CD4-positive, alpha-beta T cell treated with Interleukin-4 for 1 hour (primary cell): ENCODE measurements at regions not wholly inside any gene's neighbourhood (a gene's known extent, or its start where the extent isn't known, plus 50 kb on each side); places are given as distances from the start of the nearest gene placed in this dataset.
"Not testable (repeated sequence)": the region's sequence is repeated elsewhere in the genome, so short reads cannot be mapped to it uniquely, and the experiment has no call there.

Experiments used
- DNase-seq, 2 donors: peaks; one replicate each; pipeline ENCODE4 v3.0.0-alpha.2; 2020 to 2022

DNA sequence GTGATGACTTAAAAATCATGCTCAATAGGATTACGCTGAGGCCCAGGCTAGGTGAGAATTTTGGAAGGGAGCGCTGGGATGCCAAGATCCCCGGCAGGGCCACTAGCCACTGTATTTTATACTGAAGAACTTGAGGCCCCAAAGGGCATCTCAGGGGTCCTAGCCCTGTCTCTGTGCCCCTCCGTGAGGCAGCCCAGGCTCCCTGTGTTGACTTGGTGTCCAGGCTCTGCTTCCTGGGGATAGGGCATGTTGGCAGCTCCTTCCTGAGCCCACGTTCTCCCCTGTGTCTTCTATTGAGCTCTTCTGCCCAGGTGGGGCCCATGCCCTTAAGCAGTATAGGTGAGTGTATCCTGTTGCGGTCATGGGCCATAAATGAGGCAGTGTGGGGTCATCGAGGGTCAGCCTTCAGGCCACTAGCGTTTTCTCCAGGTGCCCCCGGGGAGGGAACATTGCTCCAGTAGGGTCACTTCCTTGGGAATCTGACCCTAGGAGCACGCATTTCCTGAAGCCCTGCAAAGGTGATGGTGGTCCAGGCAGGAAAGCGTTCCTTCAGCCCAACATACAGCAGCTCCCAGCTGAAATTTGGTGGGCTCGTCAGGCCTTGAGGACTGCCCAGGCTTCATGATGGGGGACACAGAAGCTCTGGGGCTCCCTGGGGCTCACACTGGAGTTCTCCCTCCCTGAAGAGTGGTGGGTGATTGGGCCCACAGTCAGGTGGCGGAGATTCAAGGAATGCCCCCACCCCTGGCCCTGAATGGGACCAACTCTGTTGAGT is 189.4 kb downstream of the UBE3A start:
- DNase-seq: no peak

DNA sequence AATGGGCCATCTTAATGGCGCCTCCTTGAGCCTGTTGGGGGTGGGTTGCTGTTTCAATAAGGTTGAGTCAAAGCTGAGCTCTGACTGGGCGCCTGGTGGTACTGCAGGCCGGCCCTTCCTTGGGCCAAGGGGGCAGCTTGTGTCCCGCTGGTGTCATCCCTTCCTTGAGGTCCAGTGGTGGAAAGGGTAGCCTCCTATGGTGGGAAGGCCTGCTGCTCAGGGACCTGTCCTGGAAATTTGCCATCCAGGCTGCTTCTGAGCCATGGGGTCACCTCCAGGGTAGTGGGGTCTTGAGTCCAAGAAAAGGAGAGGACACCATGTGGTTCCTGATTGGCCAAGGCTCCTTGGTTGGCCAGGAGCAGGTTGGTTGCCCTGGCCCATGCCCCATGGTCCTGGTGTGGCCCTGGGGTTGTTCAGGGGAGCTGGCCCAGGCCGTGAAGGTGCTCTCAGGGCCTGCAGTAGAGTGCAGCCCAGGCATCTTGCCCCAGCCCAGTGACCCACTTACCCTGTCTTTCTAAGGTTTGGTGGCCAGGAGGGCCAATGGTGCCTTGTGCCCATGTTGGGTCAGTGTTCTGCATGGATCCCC is 188.7 kb downstream of the UBE3A start:
- DNase-seq: no peak

DNA sequence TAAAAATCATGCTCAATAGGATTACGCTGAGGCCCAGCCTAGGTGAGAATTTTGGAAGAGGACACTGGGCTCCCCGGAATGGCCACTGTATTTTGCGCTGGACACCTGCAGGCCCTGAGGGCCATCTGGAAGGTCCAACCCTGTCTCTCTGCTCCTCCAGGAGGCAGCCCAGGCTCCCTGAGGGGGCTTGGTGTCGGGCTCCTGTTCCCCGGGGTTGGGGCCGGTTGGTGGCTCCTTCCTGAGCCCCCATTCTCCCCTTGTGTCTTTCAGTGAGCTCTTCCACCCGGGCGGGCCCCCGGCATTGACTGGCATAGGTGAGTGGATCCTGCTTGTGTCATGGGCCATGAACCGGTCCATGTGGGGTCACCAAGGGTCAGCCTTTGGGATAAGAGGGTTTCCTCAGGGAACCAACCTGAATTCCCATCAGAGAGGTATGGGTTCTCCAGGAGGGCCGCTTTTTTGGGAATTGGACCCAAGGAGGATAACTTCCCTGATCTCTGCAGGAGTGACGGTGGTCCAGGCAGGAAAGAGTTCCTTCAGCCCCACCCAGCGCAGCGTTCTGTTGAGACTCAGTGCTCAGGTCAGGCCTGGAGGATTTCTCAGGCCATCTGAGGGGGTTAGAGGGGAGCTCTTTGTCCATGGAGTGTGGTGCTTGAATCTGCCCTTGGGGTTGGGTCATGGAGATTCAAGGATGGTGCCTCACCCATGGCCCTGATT is 187.8 kb downstream of the UBE3A start:
- DNase-seq: no peak

DNA sequence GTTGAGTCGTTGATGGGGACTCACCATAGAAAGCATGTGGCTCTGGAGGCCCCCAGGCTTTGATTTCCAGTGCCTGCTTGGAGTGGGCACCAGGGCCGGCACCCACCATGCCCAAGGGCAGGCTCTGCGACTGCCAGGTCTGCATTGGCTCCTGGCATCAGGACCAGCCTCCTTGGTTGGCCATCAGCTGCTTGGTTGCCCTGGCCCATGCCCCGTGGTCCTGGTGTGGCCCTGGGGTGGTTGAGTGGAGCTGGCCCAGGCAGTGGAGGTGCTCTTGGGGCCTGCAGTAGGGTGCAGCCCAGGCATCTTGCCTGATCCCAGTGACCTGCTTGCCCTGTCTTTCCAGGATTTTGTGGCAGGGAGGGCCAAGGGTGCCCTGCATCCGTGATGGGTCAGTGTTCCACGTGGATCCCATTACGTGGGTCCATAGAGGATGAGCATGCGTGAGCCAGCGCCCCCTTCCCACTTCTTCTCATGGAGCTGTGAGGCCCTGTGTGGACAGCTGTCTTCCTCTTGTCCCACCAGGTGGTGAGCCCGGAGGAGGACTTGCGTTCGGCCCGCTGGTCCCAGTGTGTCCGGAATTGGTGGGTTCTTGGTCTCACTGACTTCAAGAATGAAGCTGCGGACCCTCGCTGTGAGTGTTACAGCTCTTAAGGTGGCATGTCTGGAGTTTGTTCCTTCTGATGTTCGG is 187.0 kb downstream of the UBE3A start:
- no peak for DNase-seq

DNA sequence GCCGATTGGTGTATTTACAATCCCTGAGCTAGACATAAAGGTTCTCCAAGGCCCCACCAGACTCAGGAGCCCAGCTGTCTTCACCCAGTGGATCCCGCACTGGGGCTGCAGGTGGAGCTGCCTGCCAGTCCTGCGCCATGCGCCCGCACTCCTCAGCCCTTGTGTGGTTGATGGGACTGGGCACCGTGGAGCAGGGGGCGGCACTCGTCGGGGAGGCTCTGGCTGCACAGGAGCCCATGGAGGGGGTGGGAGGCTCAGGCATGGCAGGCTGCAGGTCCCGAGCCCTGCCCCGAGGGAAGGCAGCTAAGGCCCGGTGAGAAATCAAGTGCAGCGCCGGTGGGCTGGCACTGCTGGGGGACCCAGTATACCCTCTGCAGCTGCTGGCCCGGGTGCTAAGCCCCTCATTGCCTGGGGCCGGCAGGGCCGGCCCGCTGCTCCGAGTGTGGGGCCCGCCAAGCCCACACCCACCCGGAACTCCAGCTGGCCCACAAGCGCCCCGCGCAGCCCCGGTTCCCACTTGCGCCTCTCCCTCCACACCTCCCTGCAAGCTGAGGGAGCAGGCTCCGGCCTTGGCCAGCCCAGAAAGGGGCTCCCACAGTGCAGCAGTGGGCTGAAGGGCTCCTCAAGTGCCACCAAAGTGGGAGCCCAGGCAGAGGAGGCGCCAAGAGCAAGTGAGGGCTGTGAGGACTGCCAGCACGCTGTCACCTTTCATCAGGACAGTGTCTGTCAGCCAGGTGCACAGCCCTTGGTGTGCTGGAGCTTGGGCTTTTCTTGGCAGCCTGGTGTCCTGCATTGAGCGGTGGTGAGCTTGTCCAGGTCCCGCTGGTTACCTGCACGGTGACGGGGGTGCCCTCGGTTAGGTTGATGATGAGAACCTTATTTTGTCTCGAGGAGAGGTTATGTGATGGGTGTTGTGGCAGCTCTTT is 185.5 kb downstream of the UBE3A start:
- not testable (repeated sequence) for DNase-seq

DNA sequence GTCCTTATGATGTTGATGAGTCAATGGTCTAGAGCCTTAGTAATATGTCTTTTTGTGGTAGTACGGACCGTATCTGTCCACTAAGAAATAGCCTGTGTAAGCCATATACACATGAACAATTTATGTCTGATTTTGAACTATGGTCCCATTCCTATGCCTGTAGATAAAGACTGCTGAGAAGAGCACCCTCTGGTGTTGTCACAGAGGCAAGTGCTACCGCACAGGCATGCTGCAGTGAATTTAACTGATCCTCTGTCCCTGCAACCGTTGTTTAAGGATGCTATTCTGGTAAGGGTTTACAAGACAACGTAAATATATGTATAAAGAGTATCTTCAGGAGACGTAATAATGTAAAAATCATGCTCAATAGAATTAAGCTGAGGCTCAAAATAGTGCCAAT is 170.7 kb downstream of the UBE3A start:
- DNase-seq: no peak
